HT-29 (cell line): ENCODE measurements at regions not wholly inside any gene's neighbourhood (a gene's known extent, or its start where the extent isn't known, plus 50 kb on each side); places are given as distances from the start of the nearest gene placed in this dataset.

ENCODE experiments used
- DNase-seq: peaks from one replicate; pipeline ENCODE4 v3.0.0-alpha.2; 2015; ENCODE audit warnings: low spot score

- DNase-seq, result no peak
Observed at GRCh38 chr4:149296503-149296902, 519.1 kb downstream of the IQCM start.

- no peak for DNase-seq
Observed at GRCh38 chr4:149296084-149296483, 519.6 kb downstream of the IQCM start.

- no peak for DNase-seq
Observed at GRCh38 chr4:149294601-149295000, 521.0 kb downstream of the IQCM start.

GRCh38 chr4:149293046-149293649 is 522.5 kb downstream of the IQCM start:
- DNase-seq, result no peak

- no peak for DNase-seq
Observed at GRCh38 chr4:149292425-149293007, 523.1 kb downstream of the IQCM start.

- DNase-seq, result no peak
Observed at GRCh38 chr4:149291463-149291862, 524.2 kb downstream of the IQCM start.

DNA sequence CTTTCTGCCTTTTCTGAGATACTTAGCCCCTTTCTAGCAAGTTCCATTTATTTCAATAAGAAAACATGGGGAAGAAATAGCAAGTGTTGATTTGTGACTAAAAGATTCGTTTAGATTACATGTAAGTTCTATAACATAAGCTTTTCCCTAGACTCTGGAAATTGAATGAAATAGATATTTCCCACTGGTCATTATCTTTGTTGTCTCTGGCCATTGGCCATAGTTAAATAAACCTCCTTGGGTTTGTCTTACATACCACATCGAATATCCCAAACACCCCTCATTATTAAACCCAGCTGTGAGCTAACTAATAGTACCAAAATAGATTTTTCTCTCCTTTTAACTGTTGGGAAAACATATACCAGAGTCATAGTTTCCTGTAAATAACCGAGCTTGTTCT is 534.8 kb downstream of the IQCM start:
- no peak for DNase-seq

DNA sequence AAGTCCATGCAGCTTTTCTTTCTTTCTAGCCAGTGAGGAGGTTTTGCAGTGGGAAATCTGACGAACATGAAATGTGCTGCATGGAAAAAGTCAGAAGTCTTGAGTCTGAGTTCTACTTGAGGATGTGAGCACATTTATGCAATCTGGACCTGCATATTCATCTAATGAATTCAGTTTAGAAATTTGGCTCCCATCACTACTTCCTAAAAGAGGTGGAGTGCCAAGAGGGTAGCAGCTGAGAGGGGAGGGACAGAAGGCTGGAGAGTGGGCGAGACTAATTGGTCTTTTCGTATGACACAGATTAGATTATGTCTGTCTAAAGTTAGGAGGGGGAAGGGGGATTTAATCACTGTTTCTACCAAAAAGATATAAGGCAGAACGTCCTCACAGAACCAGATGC is 535.9 kb downstream of the IQCM start:
- no peak for DNase-seq

GRCh38 chr4:149279331-149279730 is 536.3 kb downstream of the IQCM start:
- no peak for DNase-seq

DNA sequence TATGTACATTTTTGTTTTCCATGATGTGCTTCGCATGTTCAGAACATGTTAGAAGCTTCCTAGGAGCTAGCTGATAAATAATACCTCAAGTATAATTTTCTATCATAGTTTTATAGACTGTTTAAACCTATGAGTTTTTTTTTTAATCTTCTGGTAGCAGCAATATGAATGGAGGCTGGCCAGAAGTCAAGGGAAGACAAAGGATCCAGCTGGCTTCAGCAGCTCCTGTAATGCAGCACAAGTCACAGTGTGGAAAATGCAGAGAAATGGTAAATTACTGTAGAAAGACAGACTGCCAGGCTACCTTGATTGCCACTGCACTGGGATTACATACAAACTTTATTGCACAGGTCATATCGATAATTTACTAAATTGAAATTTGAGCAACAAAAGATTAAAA is 537.9 kb downstream of the IQCM start:
- no peak for DNase-seq

DNA sequence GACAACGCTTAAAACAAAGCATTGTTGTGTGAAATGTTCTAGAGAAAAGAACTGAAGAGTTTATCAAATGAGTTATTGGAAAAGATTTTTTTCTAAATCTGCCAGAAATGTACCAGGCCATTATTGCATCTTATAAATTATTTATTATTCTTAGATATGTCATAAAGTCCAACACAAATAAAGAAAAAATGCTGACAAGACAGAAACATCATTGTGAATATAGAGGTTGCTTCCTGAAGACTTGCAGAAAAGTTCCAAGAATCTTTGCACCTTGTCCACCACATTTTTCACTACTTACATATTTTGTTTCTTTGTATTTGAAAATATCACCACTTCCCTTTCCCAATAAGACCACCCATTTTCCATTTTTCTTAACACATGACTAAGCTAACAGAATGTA is 545.8 kb downstream of the IQCM start:
- no peak for DNase-seq

GRCh38 chr4:149266301-149266700 is 549.3 kb downstream of the IQCM start:
- no peak for DNase-seq

GRCh38 chr4:149265645-149266044 is 550.0 kb downstream of the IQCM start:
- no peak for DNase-seq

GRCh38 chr4:149264093-149264733 is 551.4 kb downstream of the IQCM start:
- DNase-seq, result peak; percentile 71

- DNase-seq, result no peak
Observed at GRCh38 chr4:149248191-149248764, 567.4 kb downstream of the IQCM start.

- DNase-seq, result no peak
Observed at GRCh38 chr4:149247164-149247563, 568.5 kb downstream of the IQCM start.

- no peak for DNase-seq
Observed at GRCh38 chr4:149245333-149245732, 570.3 kb downstream of the IQCM start.

GRCh38 chr4:149238097-149238496 is 577.5 kb downstream of the IQCM start:
- DNase-seq, result no peak

DNA sequence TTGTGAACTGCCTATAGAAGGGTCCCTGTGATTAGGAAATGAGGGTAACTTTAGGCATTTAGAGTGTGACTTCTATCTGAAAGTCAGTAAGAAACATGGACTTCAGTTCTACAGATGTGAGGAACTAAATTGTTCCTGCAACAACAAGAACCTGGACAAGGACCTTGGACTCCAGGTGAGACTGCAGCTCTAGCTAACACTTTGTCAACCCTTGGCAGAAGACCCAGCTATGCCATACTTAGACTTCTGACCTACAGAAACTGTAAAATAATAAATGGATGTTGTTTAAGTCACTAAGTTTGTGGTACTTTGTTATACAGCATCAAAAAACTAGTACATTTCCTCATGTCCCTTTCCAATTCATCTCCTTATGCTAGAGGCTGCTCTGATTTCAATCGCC is 580.8 kb downstream of the IQCM start:
- no peak for DNase-seq

DNA sequence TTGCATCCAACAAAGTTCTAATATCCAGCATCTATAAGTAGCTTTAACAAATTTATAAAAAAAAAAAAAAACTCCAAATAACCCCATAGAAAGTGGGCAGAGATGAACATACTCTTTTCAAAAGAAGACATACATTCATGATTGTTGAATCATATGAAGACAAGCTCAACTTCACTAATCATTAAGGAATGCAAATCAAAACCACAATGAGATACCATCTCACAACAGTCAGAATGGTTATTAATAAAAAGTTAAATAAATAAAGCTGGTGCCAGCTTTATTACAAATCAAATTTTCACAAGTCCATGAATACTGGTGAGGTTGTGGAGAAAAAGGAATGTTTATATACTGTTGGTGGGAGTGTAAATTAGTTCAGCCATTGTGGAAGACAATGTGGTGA is 592.0 kb downstream of the IQCM start:
- DNase-seq, result peak; percentile 35

DNA sequence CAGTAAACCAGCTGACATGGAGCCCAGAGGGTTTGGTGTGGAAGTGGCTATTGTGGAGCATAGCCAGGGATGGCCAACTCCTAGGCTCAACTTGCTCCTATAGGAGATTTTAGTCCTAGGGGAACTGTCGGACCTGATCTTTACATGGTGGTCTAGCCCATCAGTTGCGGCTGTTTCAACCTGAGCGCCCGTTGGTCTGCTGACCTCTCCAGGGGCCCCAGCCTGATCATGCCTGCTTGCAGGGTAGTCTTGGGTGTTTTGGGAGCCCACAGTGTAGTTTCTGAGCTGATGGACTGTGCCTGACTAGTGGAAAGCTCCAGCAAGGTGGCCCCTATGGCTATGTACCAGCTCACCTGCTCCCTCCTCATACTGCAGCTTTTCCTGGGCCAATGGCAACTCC is 597.0 kb downstream of the IQCM start:
- DNase-seq, result no peak

GRCh38 chr4:149214301-149214700 is 601.3 kb downstream of the IQCM start:
- no peak for DNase-seq

- DNase-seq, result no peak
Observed at GRCh38 chr4:149211876-149212275, 603.8 kb downstream of the IQCM start.
